Thyroid gland (tissue), 4 donors: ENCODE measurements at regions not wholly inside any gene's neighbourhood (a gene's known extent, or its start where the extent isn't known, plus 50 kb on each side); places are given as distances from the start of the nearest gene placed in this dataset.

Experiments
- DNase-seq, 2 donors: peaks; one replicate each; pipeline ENCODE4 v3.0.0-alpha.2; 2019
- H3K27ac ChIP-seq, 3 donors: fragments of 200-600 bp; sonication (generic); 1 replicate in 2 of 3; 2 replicates in 1 of 3; pipeline ENCODE4 v1.5.1; 2016 to 2019; ENCODE audit warnings: mild to moderate bottlenecking in 1 of 3, moderate library complexity in 1 of 3
- H3K27me3 ChIP-seq: fragments of 200-600 bp; sonication (generic); one replicate; pipeline ENCODE4 v1.5.1; 2019
- H3K36me3 ChIP-seq, 2 donors: fragments of 200-600 bp; sonication (generic); one replicate each; pipeline ENCODE4 v1.5.1; 2016 to 2019
- H3K4me1 ChIP-seq, 2 donors: fragments of 200-600 bp; sonication (generic); one replicate each; pipeline ENCODE4 v1.5.1; 2017 to 2019
- H3K4me3 ChIP-seq, 3 donors: fragments of 200-600 bp; sonication (generic); replicated peaks in 1 of 3; 1 replicate in 2 of 3; 2 replicates in 1 of 3; pipeline ENCODE4 v1.5.1; 2016; ENCODE audit warnings: mild to moderate bottlenecking in 1 of 3
- H3K9me3 ChIP-seq: fragments of 200-600 bp; sonication (generic); one replicate; pipeline ENCODE4 v1.5.1; 2017
- POLR2A ChIP-seq, 2 donors: fragments of 450-650 bp; IDR thresholded peaks; one replicate each; pipeline ENCODE4 v1.6.1; 2017; ENCODE audit warnings: antibody characterized with exemption in 2 of 2, mild to moderate bottlenecking in 2 of 2, moderate library complexity in 1 of 2
- WGBS, 2 donors: methylation state at CpG; one replicate each; pipeline ENCODE4 v1.1.5; 2017; 5-methylcytosine and 5-hydroxymethylcytosine counted together
- intact Hi-C: fragments of 100-400 bp; cut with DNase I; formaldehyde crosslinking; loops from one replicate; pipeline ENCODE4 v1.15.1; 2023
- TF ChIP-seq, protein P1 (sequence below), 6 experiments: fragments of 200-600 bp in 3 of 6; fragments of 450-650 bp in 3 of 6; sonication (generic) in 3 of 6; IDR thresholded peaks; one replicate each; pipeline ENCODE4 v1.5.1; 2016 to 2019; ENCODE audit warnings: antibody characterized with exemption in 6 of 6, mild to moderate bottlenecking in 2 of 6, inconsistent platforms in 1 of 6, moderate library complexity in 1 of 6

- H3K9me3 ChIP-seq = no peaks in the 10 kb centered on the region
- no peak overlapping the region for H3K27ac ChIP-seq
- intact Hi-C loops = no loop called here
- H3K4me3 ChIP-seq = no peak overlapping the region
- H3K27me3 ChIP-seq = no peaks in the 10 kb centered on the region
- TF ChIP-seq, protein P1, sequence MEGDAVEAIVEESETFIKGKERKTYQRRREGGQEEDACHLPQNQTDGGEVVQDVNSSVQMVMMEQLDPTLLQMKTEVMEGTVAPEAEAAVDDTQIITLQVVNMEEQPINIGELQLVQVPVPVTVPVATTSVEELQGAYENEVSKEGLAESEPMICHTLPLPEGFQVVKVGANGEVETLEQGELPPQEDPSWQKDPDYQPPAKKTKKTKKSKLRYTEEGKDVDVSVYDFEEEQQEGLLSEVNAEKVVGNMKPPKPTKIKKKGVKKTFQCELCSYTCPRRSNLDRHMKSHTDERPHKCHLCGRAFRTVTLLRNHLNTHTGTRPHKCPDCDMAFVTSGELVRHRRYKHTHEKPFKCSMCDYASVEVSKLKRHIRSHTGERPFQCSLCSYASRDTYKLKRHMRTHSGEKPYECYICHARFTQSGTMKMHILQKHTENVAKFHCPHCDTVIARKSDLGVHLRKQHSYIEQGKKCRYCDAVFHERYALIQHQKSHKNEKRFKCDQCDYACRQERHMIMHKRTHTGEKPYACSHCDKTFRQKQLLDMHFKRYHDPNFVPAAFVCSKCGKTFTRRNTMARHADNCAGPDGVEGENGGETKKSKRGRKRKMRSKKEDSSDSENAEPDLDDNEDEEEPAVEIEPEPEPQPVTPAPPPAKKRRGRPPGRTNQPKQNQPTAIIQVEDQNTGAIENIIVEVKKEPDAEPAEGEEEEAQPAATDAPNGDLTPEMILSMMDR (IDR thresholded peaks at IDR 0.05) = no peak
- no peak for TF ChIP-seq POLR2A (IDR thresholded peaks at IDR 0.05)
- H3K4me1 ChIP-seq = no peaks in the 10 kb centered on the region
- no peak for DNase-seq
- 77 to 82% methylated on average over 13 of the region's 13 CpGs for WGBS, 2 donors
- no peaks in the 10 kb centered on the region for H3K36me3 ChIP-seq
These were observed 1181.6 kb downstream of the TBC1D22A start for GRCh38 chr22:47943729-47944700.

DNA sequence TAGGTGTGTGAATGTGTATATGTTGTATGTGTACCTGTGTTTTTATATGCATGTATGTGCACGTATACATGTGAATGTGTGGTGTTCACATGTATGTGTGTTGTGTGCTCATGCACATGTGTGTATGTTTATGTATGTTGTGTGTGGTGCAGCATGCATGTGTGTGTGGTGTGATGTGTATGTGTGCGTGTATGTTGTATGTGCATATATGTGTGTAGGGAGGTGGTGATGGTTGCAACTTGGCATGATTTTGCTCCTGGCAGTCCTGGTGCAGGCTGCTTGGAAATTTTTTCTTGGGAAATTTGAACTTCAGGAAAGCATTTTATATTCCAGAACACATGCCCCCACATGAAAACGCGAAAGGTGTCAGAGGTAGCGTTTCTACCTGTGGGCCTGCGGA is 1177.8 kb downstream of the TBC1D22A start:
- H3K36me3 ChIP-seq = no peaks in the 10 kb centered on the region
- H3K27ac ChIP-seq = no peak overlapping the region
- intact Hi-C loops = no loop called here
- no peaks in the 10 kb centered on the region for H3K4me1 ChIP-seq
- H3K4me3 ChIP-seq = no peak overlapping the region
- no peaks in the 10 kb centered on the region for H3K9me3 ChIP-seq
- H3K27me3 ChIP-seq = no peaks in the 10 kb centered on the region
- TF ChIP-seq, protein P1 (IDR thresholded peaks at IDR 0.05) = no peak
- TF ChIP-seq POLR2A (IDR thresholded peaks at IDR 0.05) = no peak
- WGBS, 2 donors = 86 to 91% methylated on average over 6 of the region's 6 CpGs
- DNase-seq = no peak

- intact Hi-C loops = no loop called here
- peaks cover 12 to 14% of the 10 kb centered on the region in 2 donors for H3K4me1 ChIP-seq
- H3K4me3 ChIP-seq = no peak overlapping the region
- no peak for TF ChIP-seq POLR2A (IDR thresholded peaks at IDR 0.05)
- TF ChIP-seq, protein P1 (IDR thresholded peaks at IDR 0.05) = no peak
- no peaks in the 10 kb centered on the region for H3K9me3 ChIP-seq
- H3K36me3 ChIP-seq = no peaks in the 10 kb centered on the region
- H3K27ac ChIP-seq = no peak overlapping the region
- WGBS, 2 donors = 88% methylated on average over 3 of the region's 3 CpGs
- H3K27me3 ChIP-seq = no peaks in the 10 kb centered on the region
- no peak for DNase-seq
These were observed 1171.4 kb downstream of the TBC1D22A start for GRCh38 chr22:47933891-47934290.

GRCh38 chr22:47933226-47933625 is 1170.8 kb downstream of the TBC1D22A start:
- intact Hi-C loops = no loop called here
- H3K9me3 ChIP-seq = no peaks in the 10 kb centered on the region
- H3K4me1 ChIP-seq = peaks cover 15 to 17% of the 10 kb centered on the region in 2 donors
- H3K4me3 ChIP-seq = no peak overlapping the region
- no peaks in the 10 kb centered on the region for H3K27me3 ChIP-seq
- H3K36me3 ChIP-seq = no peaks in the 10 kb centered on the region
- WGBS, 2 donors = 85 to 95% methylated on average over 4 of the region's 4 CpGs
- DNase-seq = no peak
- TF ChIP-seq, protein P1 (IDR thresholded peaks at IDR 0.05) = no peak
- no peak for TF ChIP-seq POLR2A (IDR thresholded peaks at IDR 0.05)
- no peak overlapping the region for H3K27ac ChIP-seq

- H3K4me3 ChIP-seq = no peak overlapping the region
- no peaks in the 10 kb centered on the region for H3K27me3 ChIP-seq
- H3K27ac ChIP-seq = peak overlapping the region; percentile 56 to 71 (median 67)
- intact Hi-C loops = no loop called here
- peak; percentile 25 to 65 for DNase-seq
- H3K9me3 ChIP-seq = no peaks in the 10 kb centered on the region
- no peak for TF ChIP-seq POLR2A (IDR thresholded peaks at IDR 0.05)
- TF ChIP-seq, protein P1 (IDR thresholded peaks at IDR 0.05) = no peak
- H3K36me3 ChIP-seq = no peaks in the 10 kb centered on the region
- H3K4me1 ChIP-seq = peaks cover 30 to 39% of the 10 kb centered on the region in 2 donors
- WGBS, 2 donors = 30 to 31% methylated on average over 4 of the region's 4 CpGs
These were observed 1167.3 kb downstream of the TBC1D22A start for GRCh38 chr22:47929646-47930185.
